Gastrocnemius medialis (tissue), 4 donors: ENCODE measurements at regions not wholly inside any gene's neighbourhood (a gene's known extent, or its start where the extent isn't known, plus 50 kb on each side); places are given as distances from the start of the nearest gene placed in this dataset.

ENCODE experiments used
- CTCF ChIP-seq, 5 experiments: fragments of 450-650 bp in 3 of 5; fragments of 200-600 bp in 2 of 5; sonication (generic) in 2 of 5; IDR thresholded peaks in 4 of 5; conservative IDR thresholded peaks in 1 of 5; 1 replicate in 4 of 5; 2 replicates in 1 of 5; pipeline ENCODE4 v1.5.1; 2016 to 2019; ENCODE audit warnings: antibody characterized with exemption in 5 of 5, mild to moderate bottlenecking in 3 of 5, moderate library complexity in 3 of 5
- POLR2A ChIP-seq, 2 donors: fragments of 450-650 bp; IDR thresholded peaks; one replicate each; pipeline ENCODE4 v1.6.1; 2017; ENCODE audit warnings: antibody characterized with exemption in 2 of 2, mild to moderate bottlenecking in 2 of 2, moderate library complexity in 2 of 2

- TF ChIP-seq CTCF (IDR thresholded peaks at IDR 0.05 in 4 of 5, conservative IDR thresholded peaks at IDR 0.05 in 1 of 5) (no peak), POLR2A (IDR thresholded peaks at IDR 0.05) (no peak)
Measured at GRCh38 chr7:52639981-52640380, 395.5 kb upstream of the POM121L12 start.
